ENCODE measurements at regions not wholly inside any gene's neighbourhood (a gene's known extent, or its start where the extent isn't known, plus 50 kb on each side); places are given as distances from the start of the nearest gene placed in this dataset.
"Not testable (repeated sequence)": the region's sequence is repeated elsewhere in the genome, so short reads cannot be mapped to it uniquely, and the experiment has no call there.

DNA sequence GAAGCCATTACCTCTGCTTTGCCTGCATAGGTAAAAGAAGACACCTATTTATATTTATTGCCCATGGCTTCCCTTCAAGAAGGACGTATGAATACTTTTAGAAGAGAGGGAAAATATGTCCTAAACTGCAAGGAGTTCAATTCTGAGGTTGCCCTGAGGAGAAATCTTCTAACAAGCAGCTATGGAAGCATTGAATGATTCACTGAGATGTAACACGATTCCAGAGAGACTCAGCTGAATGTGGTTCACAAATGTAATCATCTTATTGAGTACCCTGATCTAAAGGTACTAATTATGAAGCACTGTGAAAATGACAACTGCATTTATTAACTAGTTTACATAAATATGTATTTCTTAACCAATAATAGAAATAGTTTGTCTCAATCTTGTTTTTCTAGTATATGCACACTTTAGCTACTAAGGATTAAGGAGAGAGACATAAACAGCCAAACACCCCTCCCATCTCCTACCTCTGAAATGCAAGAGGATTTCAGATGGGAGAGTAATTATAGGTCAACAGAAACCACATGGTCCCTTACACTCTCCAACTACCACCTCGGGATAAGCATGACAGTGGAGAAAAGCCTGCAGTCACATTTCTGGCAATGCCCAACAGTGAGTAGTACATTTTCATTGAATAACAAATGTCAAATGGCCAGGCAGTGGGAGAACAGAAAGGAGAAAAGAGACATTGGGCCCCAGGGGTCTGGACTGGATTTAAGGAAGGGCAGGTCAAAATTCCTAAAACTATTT is 506.2 kb upstream of the IL12A start:
- DNase-seq = no peak

DNA sequence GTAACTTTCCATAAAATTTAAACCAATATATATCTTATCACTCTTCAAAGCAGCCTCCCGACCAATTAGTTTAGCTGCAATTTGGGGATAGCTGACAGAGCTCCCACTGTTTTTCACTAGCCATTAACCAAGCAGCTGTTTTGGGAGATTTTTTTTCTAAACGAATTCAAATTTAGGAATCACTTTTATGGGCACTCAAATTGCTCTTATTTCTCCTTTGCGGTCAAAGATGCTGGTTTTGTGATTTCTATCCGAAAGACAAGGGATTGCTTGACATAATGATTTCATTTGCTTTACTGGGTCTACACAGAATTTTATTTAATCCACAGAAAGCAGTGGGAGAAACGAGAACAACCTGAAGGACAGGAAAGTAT is 505.7 kb upstream of the IL12A start:
- no peak for DNase-seq

DNA sequence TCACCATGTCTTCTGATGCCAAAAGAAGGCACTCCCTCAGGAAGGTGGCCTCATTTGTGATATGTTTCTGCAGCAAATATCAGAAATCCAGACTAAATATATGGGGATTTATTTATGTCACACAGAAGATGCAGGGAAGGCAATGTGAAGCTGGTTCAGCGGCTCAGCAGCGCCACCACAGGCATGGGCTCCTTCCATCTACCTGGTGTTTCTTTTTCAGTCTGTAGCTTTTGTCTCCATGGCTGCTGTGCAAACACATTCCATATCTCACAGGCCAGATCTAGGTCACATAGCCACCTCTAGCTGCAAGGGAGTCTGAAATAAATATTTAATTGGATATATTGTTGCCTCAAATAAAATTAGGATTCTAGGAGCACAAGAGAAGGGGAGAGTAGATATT is 502.1 kb upstream of the IL12A start:
- no peak for DNase-seq

DNA sequence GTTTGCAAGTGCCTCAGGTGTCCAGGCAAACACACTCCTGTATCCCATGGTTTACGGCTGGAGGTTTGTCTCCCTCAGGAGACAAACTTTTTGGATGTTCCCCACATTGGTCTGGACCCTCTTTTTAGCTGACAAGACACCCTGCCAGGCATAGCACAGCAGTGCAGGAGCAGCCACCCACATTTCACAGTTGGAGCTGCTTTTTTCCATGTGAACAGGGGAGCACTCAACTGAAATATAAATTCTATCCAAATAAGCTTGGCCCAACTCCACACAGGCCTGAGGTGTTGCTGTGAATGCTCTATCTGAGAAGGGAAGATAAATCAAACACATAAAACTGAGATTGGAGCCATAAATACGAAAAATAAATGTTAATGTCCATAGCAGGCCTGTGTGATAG is 501.3 kb upstream of the IL12A start:
- no peak for DNase-seq

DNA sequence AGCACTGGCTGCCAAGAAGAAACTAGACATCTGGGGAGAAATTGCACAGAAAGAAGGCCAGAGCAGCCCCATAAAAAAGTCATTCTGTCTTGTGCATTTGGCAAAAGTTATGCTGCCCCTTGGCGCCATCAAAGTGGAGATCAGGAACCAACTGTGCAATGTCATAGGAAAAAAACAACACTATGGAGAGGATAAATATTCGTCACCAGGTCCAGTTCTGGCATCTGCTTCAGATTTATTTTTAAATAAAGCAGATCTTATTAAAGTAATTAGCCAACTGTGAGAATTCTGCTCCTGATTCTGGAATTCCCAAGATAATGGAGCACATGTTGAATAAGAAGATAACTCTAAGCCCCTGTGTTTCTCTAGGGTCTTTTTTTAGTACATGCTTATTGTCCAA is 500.0 kb upstream of the IL12A start:
- DNase-seq = no peak

DNA sequence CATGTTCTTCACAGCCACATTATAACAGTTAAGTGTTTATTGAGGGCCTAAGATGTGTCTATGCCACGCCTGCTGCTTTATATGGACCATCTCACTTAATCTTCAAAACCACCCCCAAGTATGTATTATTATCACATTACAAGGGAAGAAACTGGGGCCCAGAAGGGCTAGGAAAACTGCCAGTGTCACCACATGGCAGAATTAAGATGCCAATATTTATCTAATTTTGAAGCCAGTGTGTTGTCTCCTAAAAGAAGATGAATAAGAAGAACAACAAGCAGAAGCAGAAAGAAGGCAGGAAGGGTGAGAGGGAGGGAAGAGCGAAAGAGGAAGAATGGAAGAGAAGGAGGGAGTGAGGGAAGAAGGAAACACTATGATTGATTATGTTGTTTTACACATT is 491.3 kb upstream of the IL12A start:
- no peak for DNase-seq

DNA sequence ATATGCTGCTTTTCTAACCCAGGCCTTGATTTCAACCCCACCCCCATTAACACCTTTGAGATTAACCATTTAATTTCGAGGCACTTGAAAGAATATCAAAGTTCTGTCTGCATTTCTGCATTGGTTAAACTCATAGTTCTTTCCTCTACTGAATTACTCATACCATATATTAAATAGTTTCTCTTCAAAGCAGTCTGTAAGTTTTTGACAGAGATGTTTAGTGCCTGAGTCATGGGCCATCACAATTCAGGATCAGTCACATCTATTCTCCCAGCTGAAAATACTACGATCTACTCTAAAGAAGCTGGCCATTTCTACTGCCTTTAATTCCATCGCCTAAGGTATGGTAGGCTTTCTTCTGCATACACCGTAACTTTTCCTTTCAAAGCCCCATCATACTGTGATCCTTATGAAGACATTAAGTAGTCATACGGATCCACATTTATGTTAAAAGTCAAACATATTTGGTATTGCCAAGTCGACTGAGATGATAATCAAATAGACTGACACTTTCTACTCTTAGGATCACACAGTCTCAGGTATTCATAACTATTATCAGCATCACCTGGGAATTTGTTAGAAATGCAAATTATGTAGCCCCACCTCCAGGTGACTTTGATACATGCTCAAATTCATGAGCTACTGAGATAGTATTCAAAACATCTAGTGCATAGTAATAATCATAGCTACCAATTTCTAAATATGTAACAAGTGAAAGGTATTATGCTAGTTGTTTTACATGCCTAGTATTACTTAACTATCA is 489.4 kb upstream of the IL12A start:
- no peak for DNase-seq

DNA sequence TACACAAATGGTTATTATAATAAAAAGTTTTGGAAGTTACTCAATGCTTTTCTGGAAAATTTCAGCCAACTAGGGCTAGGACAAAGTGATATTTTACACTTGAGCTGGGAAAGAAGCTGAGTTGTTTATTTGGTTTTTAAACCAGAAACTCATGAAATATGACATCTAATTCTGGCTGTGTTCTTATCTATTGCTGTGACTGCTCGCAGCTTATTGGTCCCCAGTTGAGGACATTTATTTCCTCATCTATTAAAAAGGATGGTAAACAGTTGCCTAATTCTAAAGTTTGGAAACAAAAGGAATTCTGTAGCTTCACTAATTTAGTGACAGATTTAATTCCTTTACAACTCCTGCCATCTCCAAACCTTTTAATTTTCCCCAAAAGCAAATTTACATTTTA is 487.6 kb upstream of the IL12A start:
- DNase-seq = no peak

DNA sequence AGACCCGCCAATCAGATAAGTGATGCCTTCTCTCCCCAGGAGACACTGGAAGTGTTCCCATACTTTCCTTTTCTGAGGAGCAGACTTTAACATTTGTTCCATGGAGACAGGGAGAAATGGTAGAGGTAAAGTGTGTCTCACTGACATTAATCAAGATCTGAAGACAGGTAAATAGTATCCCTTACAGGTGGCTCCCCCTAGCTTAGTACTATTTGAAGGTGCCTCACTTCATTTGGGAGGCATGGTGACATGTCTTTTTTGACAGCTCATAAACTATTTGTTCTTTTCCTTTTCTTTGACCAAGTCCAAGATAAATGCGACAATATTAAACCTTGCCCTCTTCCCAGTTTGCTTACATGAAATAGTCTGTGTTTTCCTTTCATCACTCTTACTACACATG is 485.6 kb upstream of the IL12A start:
- no peak for DNase-seq

DNA sequence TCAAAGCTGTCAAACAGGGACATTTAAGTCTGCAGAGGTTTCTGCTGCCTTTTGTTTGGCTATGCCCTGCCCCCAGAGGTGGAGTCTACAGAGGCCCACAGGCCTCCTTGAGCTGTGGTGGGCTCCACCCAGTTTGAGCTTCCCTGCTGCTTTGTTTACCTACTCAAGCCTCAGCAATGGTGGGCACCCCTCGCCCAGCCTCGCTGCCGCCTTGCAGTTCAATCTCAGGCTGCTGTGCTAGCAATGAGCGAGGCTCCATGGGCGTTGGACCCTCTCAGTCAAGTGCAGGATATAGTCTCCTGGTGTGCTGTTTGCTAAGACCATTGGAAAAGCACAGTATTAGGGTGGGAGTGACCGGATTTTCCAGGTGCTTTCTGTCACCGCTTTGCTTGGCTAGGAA is 477.6 kb upstream of the IL12A start:
- DNase-seq = not testable (repeated sequence)

DNA sequence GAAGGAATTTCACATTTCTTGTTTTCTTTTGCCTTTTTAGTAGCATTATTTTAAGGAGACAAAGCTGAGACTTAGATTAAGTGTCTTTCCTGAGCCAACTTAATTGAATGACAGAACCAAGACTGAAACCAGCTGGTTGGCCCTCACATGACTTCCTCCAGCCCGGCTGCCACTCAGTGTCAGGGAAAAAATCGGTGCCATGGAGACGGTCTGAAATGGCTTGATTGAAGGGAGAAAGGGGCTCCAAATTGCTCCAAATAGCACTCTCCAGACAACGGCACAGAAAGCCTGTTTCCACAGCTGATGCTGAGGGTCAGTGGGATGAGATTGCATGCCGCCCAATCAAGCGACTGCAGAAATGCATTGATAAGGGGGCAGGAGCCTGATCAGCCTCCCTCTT is 475.2 kb upstream of the IL12A start:
- no peak for DNase-seq

DNA sequence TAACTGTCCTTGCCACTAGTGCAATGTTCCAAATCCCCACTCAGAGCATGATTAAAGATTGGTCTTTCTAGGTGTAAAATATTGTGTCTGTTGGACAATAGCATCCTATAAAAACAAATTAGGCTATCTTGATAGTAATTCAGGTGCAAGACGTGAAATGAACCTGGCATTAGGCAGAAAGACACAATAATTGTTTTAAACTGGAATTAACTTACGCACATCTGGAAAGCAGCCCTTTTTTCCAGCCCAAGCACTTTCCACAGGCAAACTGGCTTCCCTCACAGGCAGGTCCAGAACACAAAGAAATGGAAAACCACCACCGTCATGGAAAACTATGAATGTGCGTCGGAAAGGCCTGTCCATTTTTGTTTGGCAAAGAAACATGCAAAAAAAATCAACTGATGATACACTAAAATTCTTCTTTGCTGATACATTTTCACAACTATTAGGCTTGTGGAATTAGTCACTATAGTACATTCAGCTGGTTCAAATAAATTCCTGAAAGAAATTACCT is 474.7 kb upstream of the IL12A start:
- no peak for DNase-seq

DNA sequence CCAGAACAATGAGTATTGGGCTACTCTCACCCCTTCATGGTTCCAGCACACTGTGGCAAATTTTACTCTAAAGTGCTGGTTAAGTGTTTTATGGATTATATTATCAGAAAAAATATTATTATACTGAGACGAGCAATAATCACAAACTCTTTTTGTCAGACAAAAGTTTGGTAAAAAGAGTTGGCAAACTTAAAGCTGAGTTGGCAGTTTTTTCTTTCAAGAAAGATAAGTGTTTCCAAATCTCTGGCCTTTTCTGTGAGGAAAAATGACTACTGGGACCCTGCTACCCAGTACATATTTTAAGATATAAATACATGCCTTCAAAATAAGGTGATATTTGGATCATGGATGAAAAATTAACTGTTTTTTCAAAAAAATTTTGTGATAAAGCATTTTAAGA is 471.5 kb upstream of the IL12A start:
- DNase-seq = no peak

DNA sequence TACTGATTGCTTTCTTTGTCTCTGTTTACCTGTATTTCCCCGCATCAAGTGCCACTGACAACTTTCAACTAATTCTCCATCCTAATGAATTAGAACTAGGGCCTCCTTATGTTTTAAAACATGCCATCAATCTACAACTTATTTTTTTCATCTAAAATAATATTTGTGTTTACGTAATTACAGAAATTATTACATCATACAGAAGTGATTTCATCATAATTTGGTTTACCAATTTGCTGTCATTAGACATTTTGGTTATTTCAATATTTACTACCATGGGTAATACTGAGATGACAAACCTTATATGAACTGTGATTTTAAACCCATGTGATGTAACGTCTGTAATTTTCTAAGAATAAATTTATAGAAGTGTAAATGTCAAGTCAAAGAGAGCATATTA is 468.0 kb upstream of the IL12A start:
- no peak for DNase-seq

DNA sequence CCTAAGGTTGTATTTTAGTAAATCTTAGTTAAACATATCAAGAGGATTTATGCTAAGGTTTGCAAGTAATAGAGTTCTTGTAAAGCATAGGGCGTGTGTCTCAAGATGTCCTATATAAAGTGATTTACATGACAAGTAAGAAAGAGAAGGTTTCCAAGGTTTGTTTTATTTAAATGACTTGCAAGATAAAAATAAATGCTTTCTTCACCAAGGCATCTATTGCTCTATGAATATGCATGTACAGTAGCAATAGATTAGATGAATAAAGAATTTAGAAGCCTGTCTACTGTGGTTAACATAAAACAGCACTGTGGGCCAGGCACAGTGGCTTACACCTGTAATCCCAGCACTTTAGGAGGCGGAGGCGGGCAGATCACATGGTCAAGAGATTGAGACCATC is 466.4 kb upstream of the IL12A start:
- DNase-seq = no peak

DNA sequence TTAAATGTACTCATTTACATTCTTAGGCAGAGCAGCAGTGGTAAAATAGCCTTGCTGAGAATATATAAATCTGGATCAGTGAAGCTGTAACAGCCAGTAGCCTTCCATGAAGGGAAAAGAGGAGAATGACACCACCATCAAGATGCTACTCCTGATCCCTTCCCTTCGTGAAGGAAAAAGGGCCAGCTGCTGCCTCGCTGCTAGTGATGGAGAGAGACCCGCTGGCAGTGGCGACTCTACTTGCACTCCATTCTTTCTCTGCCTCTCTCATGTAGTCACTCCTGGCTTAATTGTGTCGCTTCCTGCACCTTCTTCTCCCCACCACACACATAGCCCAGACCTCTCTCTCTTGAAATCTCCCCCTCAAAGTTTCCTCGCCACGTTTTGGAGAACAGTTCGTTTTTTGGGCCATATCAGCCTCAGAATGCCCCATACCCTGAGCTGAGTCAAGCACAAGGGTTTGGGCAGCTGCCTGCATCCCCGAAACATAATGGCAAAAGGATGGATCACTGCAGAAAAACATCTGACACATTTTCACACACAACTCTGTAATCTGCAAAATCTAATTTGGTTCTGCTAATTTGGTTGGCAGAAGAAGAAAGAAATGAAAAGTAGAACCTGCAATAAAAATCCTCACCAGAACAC is 460.3 kb upstream of the IL12A start:
- DNase-seq = no peak

DNA sequence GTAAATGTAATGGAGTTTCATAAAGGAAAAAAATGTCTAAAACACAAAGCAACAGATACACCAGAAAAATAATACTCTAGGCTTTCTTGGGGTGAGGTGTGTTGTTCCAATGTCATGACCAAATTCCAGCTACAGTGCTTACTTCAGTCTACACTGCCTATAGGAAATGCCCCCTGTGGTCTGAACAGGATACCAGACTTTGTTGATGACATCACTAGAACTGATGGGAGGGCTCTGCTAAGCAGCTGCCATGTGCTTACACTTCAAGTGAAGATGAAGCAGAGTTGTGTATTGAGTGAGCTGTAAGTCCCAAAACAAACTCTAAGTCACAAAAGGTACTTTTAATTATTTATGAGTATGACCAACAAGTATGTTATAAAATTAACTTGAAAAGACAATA is 456.1 kb upstream of the IL12A start:
- no peak for DNase-seq

DNA sequence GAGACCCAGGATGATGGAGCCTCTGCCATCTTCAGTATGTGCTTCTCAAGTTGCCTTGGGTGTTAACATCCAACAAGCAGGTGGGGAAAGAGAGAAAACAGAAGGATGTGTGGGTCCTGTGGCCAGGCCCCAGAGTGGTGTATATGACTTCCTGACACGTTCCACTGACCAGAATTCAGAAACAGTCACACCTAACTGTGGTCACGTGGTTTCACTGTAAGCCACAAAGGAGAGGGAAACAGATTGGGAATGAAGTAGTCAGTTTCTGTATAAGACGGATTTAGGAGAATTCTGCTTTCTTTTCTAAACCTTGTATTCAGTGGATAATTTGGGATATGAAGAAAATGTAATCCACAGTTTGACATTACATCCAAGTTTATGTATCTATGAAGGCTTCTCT is 454.1 kb upstream of the IL12A start:
- DNase-seq = no peak

DNA sequence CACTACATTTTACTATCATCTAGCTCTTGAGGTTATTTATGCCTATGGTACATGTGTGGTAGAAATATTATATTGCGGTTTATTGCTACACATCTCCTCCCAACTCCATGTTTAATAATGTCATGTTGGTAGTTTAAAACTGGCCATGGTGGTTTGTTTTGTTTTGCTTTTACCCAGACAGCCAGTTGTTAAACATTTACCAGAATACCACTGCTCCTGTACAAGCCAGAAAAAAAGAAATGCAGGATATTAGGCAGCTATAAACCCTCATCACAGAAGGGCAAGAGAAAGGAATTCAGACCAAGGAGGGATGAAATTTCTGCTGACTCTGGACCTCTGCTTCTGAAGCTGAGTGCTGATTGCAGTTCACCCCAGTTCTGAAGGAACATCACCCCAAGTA is 451.8 kb upstream of the IL12A start:
- DNase-seq = no peak

DNA sequence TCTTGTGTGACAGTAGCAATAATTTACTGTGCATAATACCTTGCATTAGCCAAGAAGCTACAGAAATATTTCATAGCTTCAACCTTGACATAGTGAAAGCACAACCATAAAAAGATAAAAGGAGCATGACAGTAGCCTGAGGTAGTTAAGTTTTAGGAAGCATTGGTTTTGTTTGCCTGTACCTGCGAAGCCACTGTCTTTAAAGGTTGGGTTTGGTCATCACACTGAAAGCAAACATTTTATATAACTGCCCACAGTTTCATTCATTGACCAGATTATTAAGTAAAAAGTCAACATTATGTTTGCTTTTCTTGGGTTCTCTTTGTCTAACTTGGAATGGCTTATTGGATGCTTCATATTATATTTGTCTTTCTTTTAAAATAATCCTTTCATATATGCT is 450.1 kb upstream of the IL12A start:
- no peak for DNase-seq

DNA sequence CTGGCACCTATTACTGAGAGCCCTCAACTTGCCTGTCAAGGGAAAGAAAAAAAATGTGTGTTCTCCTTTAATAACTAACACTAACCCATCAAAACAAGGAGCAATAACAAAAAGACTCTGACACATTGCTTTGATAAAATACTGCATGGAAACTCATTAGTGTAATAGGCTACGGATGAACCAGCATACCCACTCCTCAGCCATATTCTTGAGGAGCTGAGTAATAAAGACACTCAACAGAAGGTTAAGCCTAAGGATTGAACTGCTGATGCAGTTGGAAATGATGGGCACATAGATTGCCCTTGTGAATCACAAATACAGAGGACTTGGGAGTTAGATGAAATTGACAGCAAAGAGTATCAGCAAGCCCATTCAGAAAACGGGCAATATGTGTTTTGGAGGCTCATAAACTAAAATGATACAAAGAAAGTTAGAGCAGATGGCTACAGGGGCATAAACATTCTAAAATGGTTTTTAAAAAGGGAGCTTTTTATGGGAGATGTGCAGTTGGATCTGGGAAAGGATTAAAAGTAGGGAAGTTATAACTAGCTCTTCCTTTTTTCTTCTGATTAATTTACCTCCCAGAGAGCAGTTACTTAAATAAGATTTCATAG is 447.6 kb upstream of the IL12A start:
- no peak for DNase-seq

DNA sequence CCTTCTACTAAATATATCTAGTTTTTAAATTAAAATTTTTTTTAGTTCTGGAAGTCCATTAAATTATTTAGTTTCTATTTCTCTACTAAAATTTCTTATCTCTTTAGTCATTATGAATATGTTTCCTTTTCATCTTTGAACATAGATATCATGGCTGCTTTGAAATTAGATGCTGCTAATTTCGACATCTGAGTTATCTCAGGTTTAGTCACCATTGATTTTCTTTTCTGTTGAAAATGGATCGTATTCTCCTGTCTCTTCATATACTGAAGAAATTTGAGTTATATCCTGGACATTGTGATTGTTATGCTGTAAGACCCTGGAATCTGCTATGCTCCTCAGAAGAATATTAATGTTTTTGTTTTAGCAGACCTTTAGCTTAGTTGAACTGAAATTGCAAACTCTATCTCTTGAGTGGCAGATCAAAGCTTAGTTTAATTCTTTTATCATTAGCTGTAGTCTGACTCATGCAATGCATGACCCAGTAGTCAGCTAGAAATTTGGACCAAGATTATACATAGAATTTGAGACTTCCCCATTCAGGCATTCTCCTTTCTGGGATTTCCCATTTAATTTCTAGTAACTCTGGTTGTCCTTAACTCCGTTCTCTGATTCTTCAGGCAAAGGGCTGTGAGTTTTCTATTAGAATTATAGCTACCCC is 439.8 kb upstream of the IL12A start:
- DNase-seq = no peak

DNA sequence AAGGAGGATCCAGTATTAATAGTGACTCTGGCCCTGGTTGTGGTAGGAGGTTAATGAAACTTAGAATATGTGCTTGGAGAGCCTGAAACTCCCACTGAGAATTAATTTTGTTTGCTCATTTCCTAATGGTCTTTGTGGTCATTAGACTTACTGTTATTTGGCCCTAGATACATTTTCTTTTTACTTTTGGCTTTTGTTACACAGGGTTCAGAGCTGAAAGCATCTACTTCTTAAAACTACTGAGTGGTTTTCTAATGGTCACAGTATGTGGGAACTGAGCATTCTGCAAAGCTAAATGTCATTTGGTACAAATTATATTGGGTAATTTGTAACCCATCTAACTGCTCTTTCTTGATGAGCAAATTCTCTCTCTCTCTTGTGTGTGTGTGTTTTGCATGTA is 433.4 kb upstream of the IL12A start:
- no peak for DNase-seq
